ENCODE measurements at regions not wholly inside any gene's neighbourhood (a gene's known extent, or its start where the extent isn't known, plus 50 kb on each side); places are given as distances from the start of the nearest gene placed in this dataset.

GRCh38 chr10:78713659-78714058 is 355.1 kb upstream of the ZMIZ1 start:
- DNase-seq (ENCODE audit: low read depth): no peak
- in situ Hi-C loops (cut with HindIII; ENCODE audit: low sequenced_read_pairs): no loop called here
- no peak overlapping the region for H3K4me3 ChIP-seq (ENCODE audit: low read depth, low read length)
- TF ChIP-seq CTCF (IDR thresholded peaks at IDR 0.05; ENCODE audit: low read depth, low read length, missing control alignments): no peak

GRCh38 chr10:78714225-78714624 is 354.5 kb upstream of the ZMIZ1 start:
- DNase-seq (ENCODE audit: low read depth): no peak
- TF ChIP-seq CTCF (IDR thresholded peaks at IDR 0.05; ENCODE audit: low read depth, low read length, missing control alignments): no peak
- in situ Hi-C loops (cut with HindIII; ENCODE audit: low sequenced_read_pairs): no loop called here
- H3K4me3 ChIP-seq (ENCODE audit: low read depth, low read length): no peak overlapping the region

- TF ChIP-seq CTCF (IDR thresholded peaks at IDR 0.05; ENCODE audit: low read depth, low read length, missing control alignments): no peak
- no peak for DNase-seq (ENCODE audit: low read depth)
- no peak overlapping the region for H3K4me3 ChIP-seq (ENCODE audit: low read depth, low read length)
- in situ Hi-C loops (cut with HindIII; ENCODE audit: low sequenced_read_pairs): no loop called here
Measured at GRCh38 chr10:78715435-78715834, 353.3 kb upstream of the ZMIZ1 start.

GRCh38 chr10:78716043-78716660 is 352.6 kb upstream of the ZMIZ1 start:
- in situ Hi-C loops (cut with HindIII; ENCODE audit: low sequenced_read_pairs): no loop called here

GRCh38 chr10:78717200-78717599 is 351.6 kb upstream of the ZMIZ1 start:
- DNase-seq (ENCODE audit: low read depth): peak; percentile 50
- TF ChIP-seq CTCF (IDR thresholded peaks at IDR 0.05; ENCODE audit: low read depth, low read length, missing control alignments): no peak
- H3K4me3 ChIP-seq (ENCODE audit: low read depth, low read length): no peak overlapping the region
- in situ Hi-C loops (cut with HindIII; ENCODE audit: low sequenced_read_pairs): no loop called here

More at GRCh38 chr10:78716043-78716660, 352.6 kb upstream of the ZMIZ1 start:
- no peak for DNase-seq (ENCODE audit: low read depth)
- no peak overlapping the region for H3K4me3 ChIP-seq (ENCODE audit: low read depth, low read length)
- no peak for TF ChIP-seq CTCF (IDR thresholded peaks at IDR 0.05; ENCODE audit: low read depth, low read length, missing control alignments)

- peak; percentile 42 for DNase-seq (ENCODE audit: low read depth)
- in situ Hi-C loops (cut with HindIII; ENCODE audit: low sequenced_read_pairs): no loop called here
- no peak for TF ChIP-seq CTCF (IDR thresholded peaks at IDR 0.05; ENCODE audit: low read depth, low read length, missing control alignments)
- H3K4me3 ChIP-seq (ENCODE audit: low read depth, low read length): no peak overlapping the region
Measured at GRCh38 chr10:78718032-78718572, 350.7 kb upstream of the ZMIZ1 start.
